GM12878 (cell line): ENCODE measurements at regions not wholly inside any gene's neighbourhood (a gene's known extent, or its start where the extent isn't known, plus 50 kb on each side); places are given as distances from the start of the nearest gene placed in this dataset.

Source experiments
- ATAC-seq: fragments of 200-7000 bp; cut with Tn5 transposase; 3 replicates; pipeline ENCODE4 v1.9.1; 2020; ENCODE audit warnings: mild to moderate bottlenecking, moderate library complexity
- BruUV-seq: library from RNA; stranded (reverse); fragments of 400-500 nt; replicated peaks from 2 replicates; lab custom pipeline; 2021; lab: Mats Ljungman, UMichigan
- CTCF ChIA-PET: fragments of 300-600 bp; sonication (Branson Sonifier 250); formaldehyde crosslinking; extraction: SDS; loops from one replicate; lab custom pipeline; 2021; ENCODE audit warnings: inconsistent platforms; lab: Yijun Ruan, JAX
- POLR2A ChIA-PET: fragments of 350-600 bp; formaldehyde crosslinking; extraction: SDS; loops from one replicate; lab custom pipeline; 2021; ENCODE audit warnings: inconsistent platforms; lab: Charles Lee
- RAD21 ChIA-PET: fragments of 300-600 bp; sonication (Branson Sonifier 250); formaldehyde crosslinking; loops from one replicate; lab custom pipeline; 2023; ENCODE audit warnings: antibody characterized with exemption; ENCODE audit not compliant: unreplicated experiment; lab: Charles Lee
- SMC1A ChIA-PET: fragments of 300-600 bp; sonication (Branson Sonifier 250); formaldehyde crosslinking; loops from one replicate; lab custom pipeline; 2023; ENCODE audit not compliant: unreplicated experiment, uncharacterized antibody; lab: Charles Lee
- DNase-seq: peaks from one replicate; pipeline ENCODE4 v3.0.0-alpha.2; 2011; ENCODE audit warnings: low read depth, low spot score
- FAIRE-seq: peaks from 3 replicates; lab custom pipeline; 2011; peaks lifted over from hg19 to GRCh38; lab: Jason Lieb, UNC
- H2AFZ ChIP-seq: 2 replicates; pipeline ENCODE4 v1.6.0; 2011; ENCODE audit warnings: low read depth, low read length, control low read depth; ENCODE audit not compliant: control insufficient read depth
- H3K27ac ChIP-seq: 2 replicates; pipeline ENCODE4 v1.5.1; 2011; ENCODE audit warnings: control low read depth; ENCODE audit not compliant: control insufficient read depth, insufficient read depth
- H3K27me3 ChIP-seq, 2 experiments: replicated peaks in 1 of 2; 2 replicates each; pipeline versions ENCODE4 v1.6.0 to v1.6.1; 2011; ENCODE audit warnings: low read length in 1 of 2; ENCODE audit not compliant: control insufficient read depth in 2 of 2, insufficient read depth in 2 of 2
- H3K36me3 ChIP-seq, 2 experiments: 2 replicates each; pipeline ENCODE4 v1.5.1; 2011; ENCODE audit warnings: low read length in 1 of 2; ENCODE audit not compliant: control insufficient read depth in 2 of 2, insufficient read depth in 2 of 2
- H3K4me1 ChIP-seq: 2 replicates; pipeline ENCODE4 v1.6.1; 2011; ENCODE audit warnings: mild to moderate bottlenecking, low read length, moderate library complexity, mixed read lengths; ENCODE audit not compliant: control insufficient read depth, insufficient read depth
- H3K4me2 ChIP-seq: 2 replicates; pipeline ENCODE4 v1.6.0; 2011; ENCODE audit warnings: control low read depth; ENCODE audit not compliant: control insufficient read depth, insufficient read depth
- H3K4me3 ChIP-seq: fragments of 200-600 bp; sonication (generic); 2 replicates; pipeline ENCODE4 v1.5.1; 2016
- H3K79me2 ChIP-seq: 2 replicates; pipeline ENCODE4 v1.6.0; 2011; ENCODE audit warnings: low read length; ENCODE audit not compliant: control insufficient read depth, insufficient read depth
- H3K9ac ChIP-seq: 2 replicates; pipeline ENCODE4 v1.8.0; 2011; ENCODE audit warnings: low read length, control low read depth, mixed read lengths; ENCODE audit not compliant: control insufficient read depth, insufficient read depth
- H3K9me3 ChIP-seq: replicated peaks from 3 replicates; pipeline ENCODE4 v1.5.1; 2011; ENCODE audit warnings: mild to moderate bottlenecking, low read length; ENCODE audit not compliant: control insufficient read depth, insufficient read depth
- H4K20me1 ChIP-seq: 2 replicates; pipeline ENCODE4 v1.6.0; 2011; ENCODE audit not compliant: control insufficient read depth, insufficient read depth
- BACH1 ChIP-seq: fragments of 450-650 bp; IDR thresholded peaks from 2 replicates; pipeline ENCODE4 v1.6.1; 2017; ENCODE audit warnings: mild to moderate bottlenecking, borderline replicate concordance
- BRCA1 ChIP-seq: IDR thresholded peaks from 2 replicates; pipeline ENCODE4 v1.6.1; 2011; ENCODE audit warnings: low read depth, low read length, improper control_type of control experiment
- CBX3 ChIP-seq: fragments of 200-600 bp; sonication (generic); IDR thresholded peaks from 2 replicates; pipeline ENCODE4 v1.6.1; 2016; ENCODE audit warnings: low read depth, borderline replicate concordance
- HDAC6 ChIP-seq: fragments of 200-600 bp; sonication (generic); IDR thresholded peaks from one replicate; pipeline ENCODE4 v1.8.0; 2017; ENCODE audit warnings: antibody characterized with exemption; ENCODE audit not compliant: unreplicated experiment
- PML ChIP-seq: IDR thresholded peaks from 2 replicates; pipeline ENCODE4 v1.6.1; 2012; ENCODE audit warnings: low read length, inconsistent platforms
- POU2F2 ChIP-seq: IDR thresholded peaks from 3 replicates; pipeline ENCODE4 v1.6.1; 2011; ENCODE audit warnings: low read depth, mild to moderate bottlenecking, low read length, borderline replicate concordance
- SP1 ChIP-seq: IDR thresholded peaks from one replicate; pipeline ENCODE4 v1.6.1; 2011; ENCODE audit warnings: low read depth, low read length
- SREBF2 ChIP-seq: IDR thresholded peaks from 2 replicates; pipeline ENCODE4 v1.6.1; 2012; ENCODE audit warnings: mild to moderate bottlenecking, low read length
- TARDBP ChIP-seq: IDR thresholded peaks from 2 replicates; pipeline ENCODE4 v1.6.1; 2016; ENCODE audit warnings: borderline replicate concordance
- USF2 ChIP-seq: IDR thresholded peaks from 2 replicates; pipeline ENCODE4 v1.6.1; 2011; ENCODE audit warnings: low read depth, low read length, improper control_type of control experiment, borderline replicate concordance
- ZZZ3 ChIP-seq: IDR thresholded peaks from 2 replicates; pipeline ENCODE4 v1.6.1; 2011; ENCODE audit warnings: low read depth; ENCODE audit not compliant: control insufficient read depth, insufficient read length
- WGBS: methylation state at CpG from one replicate; pipeline ENCODE4 v1.1.6; 2016; ENCODE audit warnings: low lambda C conversion rate; ENCODE audit not compliant: insufficient replicate concordance, insufficient coverage; ENCODE audit errors: missing lambda C conversion rate; 5-methylcytosine and 5-hydroxymethylcytosine counted together
- in situ Hi-C: fragments of 300-500 bp; cut with MboI; formaldehyde crosslinking; loops from 9 replicates; pipeline ENCODE4 v1.14.3; 2018; ENCODE audit warnings: mixed read lengths
- intact Hi-C: fragments of 100-400 bp; cut with micrococcal nuclease; formaldehyde crosslinking; loops from one replicate; pipeline ENCODE4 v1.14.2; 2022; ENCODE audit not compliant: unreplicated experiment

GRCh38 chr4:55013431-55013955 lies 111.9 kb downstream of the KDR start:
- no peak overlapping the region for H3K27ac ChIP-seq
- in situ Hi-C loops, result no loop called here
- H3K79me2 ChIP-seq, result no peaks in the 10 kb centered on the region
- intact Hi-C loops, result no loop called here
- no peaks in the 10 kb centered on the region for H3K9me3 ChIP-seq
- no peaks in the 10 kb centered on the region for H3K36me3 ChIP-seq
- 20% methylated on average over 6 of the region's 6 CpGs for WGBS
- CTCF ChIA-PET, result no interaction called here
- H3K4me2 ChIP-seq, result no peak overlapping the region
- no peaks in the 10 kb centered on the region; the same call in 1 of the 2 replicates for H3K4me1 ChIP-seq
- H3K9ac ChIP-seq, result no peak overlapping the region
- FAIRE-seq, result no peak
- H4K20me1 ChIP-seq, result no peaks in the 10 kb centered on the region
- no peak overlapping the region for H2AFZ ChIP-seq
- POLR2A ChIA-PET, result no interaction called here
- no peaks in the 10 kb centered on the region for H3K27me3 ChIP-seq
- no TSS peak for BruUV-seq
- TF ChIP-seq CBX3, result no peak
- TF ChIP-seq SP1, result no peak
- TF ChIP-seq HDAC6, result no peak
- no peak for TF ChIP-seq BACH1
- TF ChIP-seq TARDBP, result no peak
- no peak for TF ChIP-seq POU2F2
- TF ChIP-seq USF2, result no peak
- no peak for TF ChIP-seq PML
- no peak for TF ChIP-seq ZZZ3
- no peak for TF ChIP-seq SREBF2
- no peak for TF ChIP-seq BRCA1
- TF ChIP-seq, all 136 proteins: peak for 0
- H3K4me3 ChIP-seq, result no peak overlapping the region
- DNase-seq (no peak), ATAC-seq (no peak)
- ChIA-PET SMC1A (no interaction called here), RAD21 (no interaction called here)
